ENCODE measurements at regions not wholly inside any gene's neighbourhood (a gene's known extent, or its start where the extent isn't known, plus 50 kb on each side); places are given as distances from the start of the nearest gene placed in this dataset.

DNA sequence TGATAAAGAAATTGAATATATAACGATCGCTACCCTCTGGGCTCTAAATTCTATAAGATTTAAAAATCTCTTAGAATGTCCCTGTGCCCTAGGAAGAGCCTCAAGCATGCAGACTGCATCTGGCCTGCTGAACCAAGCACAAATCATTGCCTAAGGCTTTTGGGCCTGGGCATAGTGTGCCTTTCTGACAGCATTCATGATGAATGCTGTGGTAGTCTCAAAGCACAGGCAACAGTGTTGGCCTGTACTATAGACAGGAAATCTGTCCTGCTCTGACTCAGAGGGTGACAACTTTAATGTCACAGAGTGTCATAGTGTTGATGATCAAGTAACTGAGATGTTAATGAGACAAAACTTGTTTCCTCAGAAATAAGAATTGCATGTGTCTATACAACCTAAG, 717.3 kb downstream of the STIM2 start:
- FAIRE-seq: no peak
- RAD21 ChIA-PET (ENCODE audit: unreplicated experiment): no interaction called here
- POLR2A ChIA-PET: no interaction called here
- SMC1A ChIA-PET (ENCODE audit: uncharacterized antibody, unreplicated experiment): no interaction called here
- Histone ChIP-seq H3K4me2 (ENCODE audit: control insufficient read depth, insufficient read depth) (no peak overlapping the region), H3K36me3 (ENCODE audit: control insufficient read depth in 2 of 2, insufficient read depth in 2 of 2, low read length in 1 of 2) (no peaks in the 10 kb centered on the region), H3K27me3 (replicated peaks in 1 of 2; ENCODE audit: control insufficient read depth in 2 of 2, insufficient read depth in 2 of 2, low read length in 1 of 2) (no peaks in the 10 kb centered on the region), H3K9ac (ENCODE audit: control insufficient read depth, insufficient read depth, low read length) (no peak overlapping the region), H4K20me1 (ENCODE audit: control insufficient read depth, insufficient read depth) (no peaks in the 10 kb centered on the region), H3K27ac (ENCODE audit: control insufficient read depth, insufficient read depth) (no peak overlapping the region), H3K4me3 (no peak overlapping the region), H3K79me2 (ENCODE audit: control insufficient read depth, insufficient read depth, low read length) (no peaks in the 10 kb centered on the region), H2AFZ (ENCODE audit: control insufficient read depth, low read depth, low read length) (no peak overlapping the region), H3K9me3 (replicated peaks; ENCODE audit: control insufficient read depth, insufficient read depth, low read length) (no peaks in the 10 kb centered on the region), H3K4me1 (ENCODE audit: control insufficient read depth, insufficient read depth, low read length) (no peaks in the 10 kb centered on the region)
- CTCF ChIA-PET: no interaction called here
- no peak for DNase-seq (ENCODE audit: low read depth, low spot score)
- TF ChIP-seq, protein P1, sequence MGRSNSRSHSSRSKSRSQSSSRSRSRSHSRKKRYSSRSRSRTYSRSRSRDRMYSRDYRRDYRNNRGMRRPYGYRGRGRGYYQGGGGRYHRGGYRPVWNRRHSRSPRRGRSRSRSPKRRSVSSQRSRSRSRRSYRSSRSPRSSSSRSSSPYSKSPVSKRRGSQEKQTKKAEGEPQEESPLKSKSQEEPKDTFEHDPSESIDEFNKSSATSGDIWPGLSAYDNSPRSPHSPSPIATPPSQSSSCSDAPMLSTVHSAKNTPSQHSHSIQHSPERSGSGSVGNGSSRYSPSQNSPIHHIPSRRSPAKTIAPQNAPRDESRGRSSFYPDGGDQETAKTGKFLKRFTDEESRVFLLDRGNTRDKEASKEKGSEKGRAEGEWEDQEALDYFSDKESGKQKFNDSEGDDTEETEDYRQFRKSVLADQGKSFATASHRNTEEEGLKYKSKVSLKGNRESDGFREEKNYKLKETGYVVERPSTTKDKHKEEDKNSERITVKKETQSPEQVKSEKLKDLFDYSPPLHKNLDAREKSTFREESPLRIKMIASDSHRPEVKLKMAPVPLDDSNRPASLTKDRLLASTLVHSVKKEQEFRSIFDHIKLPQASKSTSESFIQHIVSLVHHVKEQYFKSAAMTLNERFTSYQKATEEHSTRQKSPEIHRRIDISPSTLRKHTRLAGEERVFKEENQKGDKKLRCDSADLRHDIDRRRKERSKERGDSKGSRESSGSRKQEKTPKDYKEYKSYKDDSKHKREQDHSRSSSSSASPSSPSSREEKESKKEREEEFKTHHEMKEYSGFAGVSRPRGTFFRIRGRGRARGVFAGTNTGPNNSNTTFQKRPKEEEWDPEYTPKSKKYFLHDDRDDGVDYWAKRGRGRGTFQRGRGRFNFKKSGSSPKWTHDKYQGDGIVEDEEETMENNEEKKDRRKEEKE (IDR thresholded peaks at IDR 0.05): no peak
- TF ChIP-seq MTA2 (IDR thresholded peaks at IDR 0.05; ENCODE audit: low read depth): no peak
- TF ChIP-seq SIN3A (IDR thresholded peaks at IDR 0.05; ENCODE audit: low read depth, low read length): no peak
- intact Hi-C loops (cut with micrococcal nuclease; ENCODE audit: unreplicated experiment) (no loop called here), in situ Hi-C loops (cut with MboI) (no loop called here)
- WGBS (ENCODE audit: insufficient coverage, insufficient replicate concordance, low lambda C conversion rate, missing lambda C conversion rate): 93% methylated on average over 2 of the region's 2 CpGs
- no peak for ATAC-seq
- no TSS peak for BruUV-seq (replicated peaks)

DNA sequence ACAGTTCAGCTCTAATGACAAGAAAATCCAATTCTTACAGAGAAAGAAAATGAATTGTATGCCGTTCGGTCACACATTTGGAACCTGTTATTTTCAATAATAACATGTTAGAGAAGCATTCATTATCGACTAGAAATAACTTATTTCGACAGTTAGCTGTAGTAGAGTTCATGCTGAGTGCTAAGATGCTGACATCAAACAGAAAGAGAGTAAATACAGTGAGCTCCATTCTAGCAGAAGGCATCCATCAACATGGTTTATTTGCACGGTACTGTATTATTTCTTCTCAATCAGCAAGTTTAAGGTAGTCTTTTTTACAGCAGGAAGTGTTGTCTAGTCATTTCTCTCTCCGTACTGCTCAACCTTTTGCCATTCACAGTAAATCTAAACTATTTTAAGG, 732.1 kb downstream of the STIM2 start:
- H4K20me1 ChIP-seq (ENCODE audit: control insufficient read depth, insufficient read depth): no peaks in the 10 kb centered on the region
- no peak overlapping the region for H3K4me2 ChIP-seq (ENCODE audit: control insufficient read depth, insufficient read depth)
- no peaks in the 10 kb centered on the region for H3K79me2 ChIP-seq (ENCODE audit: control insufficient read depth, insufficient read depth, low read length)
- H3K27me3 ChIP-seq (replicated peaks in 1 of 2; ENCODE audit: control insufficient read depth in 2 of 2, insufficient read depth in 2 of 2, low read length in 1 of 2): no peaks in the 10 kb centered on the region
- intact Hi-C loops (cut with micrococcal nuclease; ENCODE audit: unreplicated experiment) (no loop called here), in situ Hi-C loops (cut with MboI) (no loop called here)
- H3K36me3 ChIP-seq (ENCODE audit: control insufficient read depth in 2 of 2, insufficient read depth in 2 of 2, low read length in 1 of 2): no peaks in the 10 kb centered on the region
- no TSS peak for BruUV-seq (replicated peaks)
- DNase-seq (ENCODE audit: low read depth, low spot score) (no peak), ATAC-seq (no peak), FAIRE-seq (no peak)
- ChIA-PET POLR2A (no interaction called here), RAD21 (ENCODE audit: unreplicated experiment) (no interaction called here), CTCF (no interaction called here), SMC1A (ENCODE audit: uncharacterized antibody, unreplicated experiment) (interaction anchor here (0.9 kb wide), 1 partner anchor 12 kb away, joined by 3 read pairs; no protein-coding TSS in a partner anchor)
- H3K4me3 ChIP-seq: no peak overlapping the region
- no peaks in the 10 kb centered on the region for H3K9me3 ChIP-seq (replicated peaks; ENCODE audit: control insufficient read depth, insufficient read depth, low read length)
- no peak overlapping the region for H2AFZ ChIP-seq (ENCODE audit: control insufficient read depth, low read depth, low read length)
- WGBS (ENCODE audit: insufficient coverage, insufficient replicate concordance, low lambda C conversion rate, missing lambda C conversion rate): 34% methylated on average over 6 of the region's 6 CpGs
- no peak overlapping the region for H3K27ac ChIP-seq (ENCODE audit: control insufficient read depth, insufficient read depth)
- H3K4me1 ChIP-seq (ENCODE audit: control insufficient read depth, insufficient read depth, low read length): no peaks in the 10 kb centered on the region
- H3K9ac ChIP-seq (ENCODE audit: control insufficient read depth, insufficient read depth, low read length): no peak overlapping the region
- TF ChIP-seq RFX5 (IDR thresholded peaks at IDR 0.05; ENCODE audit: low read depth, low read length): no peak
- TF ChIP-seq, protein P2, sequence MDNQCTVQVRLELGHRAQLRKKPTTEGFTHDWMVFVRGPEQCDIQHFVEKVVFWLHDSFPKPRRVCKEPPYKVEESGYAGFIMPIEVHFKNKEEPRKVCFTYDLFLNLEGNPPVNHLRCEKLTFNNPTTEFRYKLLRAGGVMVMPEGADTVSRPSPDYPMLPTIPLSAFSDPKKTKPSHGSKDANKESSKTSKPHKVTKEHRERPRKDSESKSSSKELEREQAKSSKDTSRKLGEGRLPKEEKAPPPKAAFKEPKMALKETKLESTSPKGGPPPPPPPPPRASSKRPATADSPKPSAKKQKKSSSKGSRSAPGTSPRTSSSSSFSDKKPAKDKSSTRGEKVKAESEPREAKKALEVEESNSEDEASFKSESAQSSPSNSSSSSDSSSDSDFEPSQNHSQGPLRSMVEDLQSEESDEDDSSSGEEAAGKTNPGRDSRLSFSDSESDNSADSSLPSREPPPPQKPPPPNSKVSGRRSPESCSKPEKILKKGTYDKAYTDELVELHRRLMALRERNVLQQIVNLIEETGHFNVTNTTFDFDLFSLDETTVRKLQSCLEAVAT (IDR thresholded peaks at IDR 0.05): no peak
- no peak for TF ChIP-seq CBX5 (IDR thresholded peaks at IDR 0.05; ENCODE audit: low read depth)
- TF ChIP-seq NRF1 (conservative IDR thresholded peaks at IDR 0.05; ENCODE audit: low read depth, low read length): no peak

Data from GM12878 (cell line).